GM18868 (cell line): ENCODE measurements at regions not wholly inside any gene's neighbourhood (a gene's known extent, or its start where the extent isn't known, plus 50 kb on each side); places are given as distances from the start of the nearest gene placed in this dataset.
"Not testable (repeated sequence)": the region's sequence is repeated elsewhere in the genome, so short reads cannot be mapped to it uniquely, and the experiment has no call there.

Experiments
- ATAC-seq: cut with Tn5 transposase; IDR thresholded peaks from one replicate; pipeline ENCODE4 v1.9.1; 2021; ENCODE audit warnings: mild to moderate bottlenecking, moderate library complexity; ENCODE audit not compliant: unreplicated experiment

GRCh38 chr9:102405218-102405867 lies 589.8 kb upstream of the CYLC2 start:
- no peak for ATAC-seq

- no peak for ATAC-seq
Measured at GRCh38 chr9:102403514-102403913, 591.6 kb upstream of the CYLC2 start.

DNA sequence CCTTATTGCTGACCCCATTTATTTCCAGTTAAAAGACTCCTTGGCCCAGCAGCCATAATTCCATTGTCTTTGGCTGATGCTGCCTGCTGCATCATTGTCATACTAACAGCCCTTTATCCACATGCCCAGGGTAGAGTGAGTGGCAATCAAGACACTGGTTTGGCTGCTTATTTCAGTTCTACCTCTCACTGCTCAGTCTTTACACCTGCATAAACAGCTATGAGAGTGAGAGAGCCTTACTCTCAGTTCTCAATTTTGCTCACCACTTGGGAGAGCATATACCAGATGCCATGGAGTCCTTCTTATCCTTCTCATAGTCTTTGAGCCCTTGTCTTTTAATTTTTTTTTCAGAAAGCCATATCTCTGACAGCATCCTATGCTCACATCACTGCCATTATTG lies 596.9 kb upstream of the CYLC2 start:
- no peak for ATAC-seq

GRCh38 chr9:102385620-102386019 lies 609.5 kb upstream of the CYLC2 start:
- ATAC-seq: not testable (repeated sequence)

- ATAC-seq: no peak
Measured at GRCh38 chr9:102362470-102363132, 624.2 kb upstream of the GRIN3A start.

GRCh38 chr9:102360846-102361245 lies 622.4 kb upstream of the GRIN3A start:
- no peak for ATAC-seq

DNA sequence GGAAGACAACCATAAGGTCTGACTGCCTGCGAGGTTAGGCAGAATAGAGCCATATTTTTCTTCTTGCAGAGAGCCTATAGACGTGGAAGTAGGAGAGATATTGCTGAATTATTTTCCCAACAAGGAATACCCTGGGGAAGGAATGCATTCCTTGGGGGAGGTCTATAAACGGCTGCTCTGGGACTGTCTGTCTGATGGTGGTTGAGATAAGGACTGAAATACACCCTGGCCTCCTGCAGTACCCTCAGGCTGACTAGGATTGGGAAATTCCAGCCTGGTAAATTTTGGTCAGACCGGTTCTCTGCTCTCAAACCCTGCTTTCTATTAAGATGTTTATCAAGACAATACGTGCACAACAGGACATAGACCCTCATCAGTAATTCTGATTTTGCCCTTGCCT lies 617.5 kb upstream of the GRIN3A start:
- no peak for ATAC-seq

DNA sequence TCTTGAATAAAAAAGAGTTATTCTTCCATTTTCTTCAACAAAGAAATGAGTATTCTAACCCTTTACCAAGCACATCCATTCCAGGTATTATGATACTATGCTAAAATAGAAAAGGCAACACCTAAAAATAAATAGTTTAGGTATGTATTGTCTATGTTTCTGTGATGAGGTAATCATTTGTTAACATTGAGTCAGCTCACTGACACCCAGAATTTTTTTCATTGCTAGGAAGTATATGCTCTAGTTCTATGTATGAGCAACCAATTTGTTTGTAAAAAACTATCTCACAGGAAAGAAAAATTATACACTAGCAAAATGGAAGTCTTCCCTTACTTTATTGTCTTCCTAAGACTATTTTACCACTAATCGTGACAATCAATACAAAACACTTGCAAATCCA lies 615.6 kb upstream of the GRIN3A start:
- no peak for ATAC-seq

GRCh38 chr9:102337471-102337870 lies 599.0 kb upstream of the GRIN3A start:
- not testable (repeated sequence) for ATAC-seq

GRCh38 chr9:102309379-102309778 lies 570.9 kb upstream of the GRIN3A start:
- no peak for ATAC-seq

- no peak for ATAC-seq
Measured at GRCh38 chr9:102295188-102295587, 556.7 kb upstream of the GRIN3A start.

DNA sequence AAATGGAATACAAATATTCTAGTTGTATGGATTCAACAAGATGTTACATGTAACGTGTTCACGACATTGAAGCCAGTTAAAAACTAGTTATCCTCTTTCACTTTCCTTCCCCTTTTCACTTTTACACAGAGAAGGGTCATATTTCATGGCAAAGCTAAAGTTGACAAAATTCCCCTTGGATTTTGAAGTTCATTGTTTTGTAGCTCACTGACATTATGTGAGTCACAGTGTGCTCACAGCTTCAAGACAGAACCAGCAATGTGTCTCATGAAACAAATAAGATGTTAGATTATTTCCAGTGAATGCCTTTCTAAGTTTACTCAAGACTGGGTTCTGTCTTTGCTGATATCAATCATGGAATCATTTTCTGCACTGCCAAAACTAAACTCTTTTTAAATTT lies 535.5 kb upstream of the GRIN3A start:
- ATAC-seq: no peak

DNA sequence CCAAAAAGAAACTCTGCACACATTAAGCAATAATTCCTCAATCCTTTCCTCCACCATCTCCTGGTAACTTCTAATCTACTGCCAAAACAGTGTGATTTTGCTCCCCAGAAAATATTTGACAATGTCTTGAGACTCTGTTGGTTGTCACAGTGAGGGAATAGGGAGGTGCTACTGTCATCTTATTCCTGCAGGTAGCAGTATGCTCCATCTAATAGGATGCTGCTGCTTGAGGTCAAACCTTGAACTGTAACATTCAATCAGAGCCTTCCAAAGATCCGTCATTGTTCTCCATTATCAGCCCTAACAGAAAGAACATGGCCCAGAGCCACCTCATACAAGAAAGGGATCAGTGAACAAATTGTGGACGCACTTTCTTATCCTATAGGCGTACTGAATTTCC lies 514.7 kb upstream of the GRIN3A start:
- no peak for ATAC-seq

- no peak for ATAC-seq
Measured at GRCh38 chr9:102244916-102245315, 506.5 kb upstream of the GRIN3A start.

GRCh38 chr9:102237520-102237919 lies 499.1 kb upstream of the GRIN3A start:
- peak; percentile 41 for ATAC-seq

GRCh38 chr9:102237094-102237493 lies 498.6 kb upstream of the GRIN3A start:
- peak; percentile 18 for ATAC-seq

- ATAC-seq: not testable (repeated sequence)
Measured at GRCh38 chr9:102227416-102227815, 489.0 kb upstream of the GRIN3A start.

DNA sequence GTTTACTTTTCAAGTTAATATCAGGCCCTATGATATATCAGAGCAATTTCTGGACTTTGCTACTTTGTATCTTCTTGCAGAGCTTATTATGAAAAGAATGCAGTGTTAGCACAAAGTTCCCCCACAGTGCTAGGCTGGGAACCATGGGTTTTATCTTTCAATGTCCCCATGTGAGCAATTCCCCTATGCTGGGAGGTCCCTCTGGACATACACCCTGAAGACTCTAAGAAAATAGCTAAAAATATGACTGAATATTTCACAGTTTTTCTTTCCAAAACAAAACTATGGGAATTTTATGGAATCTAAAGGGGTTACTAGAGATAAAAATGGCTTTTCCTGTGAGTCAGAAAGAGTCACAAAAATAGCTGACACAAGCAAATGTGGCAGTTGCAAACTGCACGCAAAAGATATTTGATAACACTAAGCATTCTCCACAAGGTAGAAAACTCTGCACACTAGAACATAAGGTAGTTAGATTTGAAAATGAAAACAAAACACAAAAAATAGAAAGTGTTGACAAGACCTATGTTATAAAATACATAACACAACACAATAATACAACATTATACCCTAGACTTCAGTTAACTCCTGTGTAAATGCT lies 487.5 kb upstream of the GRIN3A start:
- no peak for ATAC-seq

DNA sequence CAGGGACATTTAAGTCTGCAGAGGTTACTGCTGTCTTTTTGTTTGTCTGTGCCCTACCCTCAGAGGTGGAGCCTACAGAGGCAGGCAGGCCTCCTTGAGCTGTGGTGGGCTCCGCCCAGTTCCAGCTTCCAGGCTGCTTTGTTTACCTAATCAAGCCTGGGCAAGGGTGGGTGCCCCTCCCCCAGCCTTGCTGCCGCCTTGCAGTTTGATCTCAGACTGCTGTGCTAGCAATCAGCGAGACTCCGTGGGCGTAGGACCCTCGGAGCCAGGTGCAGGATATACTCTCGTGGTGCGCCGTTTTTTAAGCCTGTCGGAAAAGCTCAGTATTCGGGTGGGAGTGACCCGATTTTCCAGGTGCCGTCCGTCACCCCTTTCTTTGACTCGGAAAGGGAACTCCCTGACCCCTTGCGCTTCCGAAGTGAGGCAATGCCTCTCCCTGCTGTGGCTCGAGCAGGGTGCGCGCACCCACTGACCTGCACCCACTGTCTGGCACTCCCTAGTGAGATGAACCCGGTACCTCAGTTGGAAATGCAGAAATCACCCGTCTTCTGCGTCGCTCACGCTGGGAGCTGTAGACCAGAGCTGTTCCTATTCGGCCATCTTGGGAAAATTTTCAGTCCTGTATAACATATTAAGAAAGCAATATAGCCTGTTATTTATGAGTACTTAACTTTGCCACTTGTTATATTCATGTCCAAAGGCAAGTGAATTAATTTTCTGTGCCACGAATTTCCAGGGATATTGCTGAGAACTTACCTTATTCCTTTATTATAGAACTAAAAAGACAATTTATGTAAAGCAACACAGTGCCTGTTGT lies 485.1 kb upstream of the GRIN3A start:
- not testable (repeated sequence) for ATAC-seq

DNA sequence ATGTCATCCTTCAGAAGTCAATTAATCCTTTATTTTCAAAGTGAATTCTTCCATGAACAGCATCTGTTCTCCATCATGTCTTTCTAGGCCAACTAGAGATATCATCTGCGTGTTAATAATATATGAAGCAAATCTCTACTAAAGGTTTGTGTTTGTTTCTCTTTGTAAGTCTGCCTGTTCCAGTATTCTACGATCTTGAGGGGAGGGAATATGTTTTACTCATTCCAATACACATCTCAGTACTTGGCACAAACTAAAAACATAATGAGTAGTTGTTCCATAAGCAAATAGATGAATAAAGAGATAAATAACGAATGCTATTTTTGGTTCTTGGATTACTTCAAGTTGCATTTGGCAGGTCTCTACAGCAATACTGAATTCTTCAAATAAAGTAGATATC lies 470.7 kb upstream of the GRIN3A start:
- no peak for ATAC-seq

GRCh38 chr9:102206432-102206831 lies 468.0 kb upstream of the GRIN3A start:
- ATAC-seq: no peak

DNA sequence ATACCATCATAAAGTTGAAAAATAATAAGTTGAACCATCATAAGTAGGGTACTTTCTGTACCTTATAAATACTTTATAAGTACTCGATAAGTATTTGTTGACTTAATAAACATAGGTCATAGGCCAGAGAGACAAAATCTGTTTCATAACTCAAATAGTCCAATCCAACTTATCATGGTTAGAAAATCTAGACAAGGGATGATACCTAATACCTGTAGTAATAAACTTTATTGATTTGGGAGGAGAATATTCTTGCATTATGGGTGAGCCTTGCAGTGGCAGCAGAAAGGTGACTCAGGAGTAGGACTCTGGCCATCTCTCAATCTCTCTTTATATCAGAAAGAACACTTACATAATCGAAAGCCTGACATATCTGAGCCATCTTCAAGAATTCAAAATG lies 466.8 kb upstream of the GRIN3A start:
- no peak for ATAC-seq
